Bronchial epithelial cell (primary cell): ENCODE measurements at regions not wholly inside any gene's neighbourhood (a gene's known extent, or its start where the extent isn't known, plus 50 kb on each side); places are given as distances from the start of the nearest gene placed in this dataset.

ENCODE experiments used
- DNase-seq: peaks from one replicate; pipeline ENCODE4 v3.0.0-alpha.2; 2010; ENCODE audit warnings: low read depth
- FAIRE-seq: peaks from 2 replicates; lab custom pipeline; 2011; peaks lifted over from hg19 to GRCh38; lab: Jason Lieb, UNC
- H3K27me3 ChIP-seq: 2 replicates; pipeline ENCODE4 v1.5.1; 2011; ENCODE audit warnings: low read length; ENCODE audit not compliant: control insufficient read depth, insufficient read depth
- H3K36me3 ChIP-seq: 2 replicates; pipeline ENCODE4 v1.5.1; 2011; ENCODE audit warnings: low read length; ENCODE audit not compliant: control insufficient read depth, insufficient read depth
- H3K4me3 ChIP-seq: 2 replicates; pipeline ENCODE4 v1.5.1; 2011; ENCODE audit warnings: mild to moderate bottlenecking, low read depth, low read length, control low read depth
- CTCF ChIP-seq: IDR thresholded peaks from 2 replicates; pipeline ENCODE4 v1.5.1; 2011; ENCODE audit warnings: mild to moderate bottlenecking, moderate library complexity, low read length, control low read depth, inconsistent platforms; ENCODE audit not compliant: insufficient read depth, severe bottlenecking

GRCh38 chr5:125467222-125467621, 720.8 kb upstream of the ZNF608 start:
- Histone ChIP-seq H3K4me3 (no peak overlapping the region), H3K27me3 (no peaks in the 10 kb centered on the region), H3K36me3 (no peaks in the 10 kb centered on the region)
- no peak for TF ChIP-seq CTCF
- DNase-seq (no peak), FAIRE-seq (no peak)

- Histone ChIP-seq H3K36me3 (no peaks in the 10 kb centered on the region), H3K27me3 (no peaks in the 10 kb centered on the region), H3K4me3 (no peak overlapping the region)
- TF ChIP-seq CTCF = no peak
- DNase-seq (no peak), FAIRE-seq (no peak)
These were observed 724.0 kb upstream of the ZNF608 start for GRCh38 chr5:125470280-125470902.

GRCh38 chr5:125476901-125477585, 730.6 kb upstream of the ZNF608 start:
- TF ChIP-seq CTCF = no peak
- H3K4me3 ChIP-seq = no peak overlapping the region
- no peak for FAIRE-seq

GRCh38 chr5:125477586-125477975, 731.1 kb upstream of the ZNF608 start:
- TF ChIP-seq CTCF = no peak
- FAIRE-seq (no peak), DNase-seq (no peak)

More at GRCh38 chr5:125476901-125477585, 730.6 kb upstream of the ZNF608 start:
- no peaks in the 10 kb centered on the region for H3K36me3 ChIP-seq
- DNase-seq = peak; percentile 53
- no peaks in the 10 kb centered on the region for H3K27me3 ChIP-seq

GRCh38 chr5:125478599-125478998, 732.2 kb upstream of the ZNF608 start:
- H3K36me3 ChIP-seq = no peaks in the 10 kb centered on the region
- no peaks in the 10 kb centered on the region for H3K27me3 ChIP-seq
- FAIRE-seq (peak; percentile 43), DNase-seq (peak; percentile 85)
- no peak overlapping the region for H3K4me3 ChIP-seq
- TF ChIP-seq CTCF = no peak

More at GRCh38 chr5:125477586-125477975, 731.1 kb upstream of the ZNF608 start:
- Histone ChIP-seq H3K36me3 (no peaks in the 10 kb centered on the region), H3K27me3 (no peaks in the 10 kb centered on the region), H3K4me3 (no peak overlapping the region)

- DNase-seq = no peak
- no peak for FAIRE-seq
- Histone ChIP-seq H3K27me3 (no peaks in the 10 kb centered on the region), H3K36me3 (no peaks in the 10 kb centered on the region), H3K4me3 (no peak overlapping the region)
- TF ChIP-seq CTCF = no peak
These were observed 734.5 kb upstream of the ZNF608 start for GRCh38 chr5:125480911-125481310.
